ENCODE measurements at regions not wholly inside any gene's neighbourhood (a gene's known extent, or its start where the extent isn't known, plus 50 kb on each side); places are given as distances from the start of the nearest gene placed in this dataset.

DNA sequence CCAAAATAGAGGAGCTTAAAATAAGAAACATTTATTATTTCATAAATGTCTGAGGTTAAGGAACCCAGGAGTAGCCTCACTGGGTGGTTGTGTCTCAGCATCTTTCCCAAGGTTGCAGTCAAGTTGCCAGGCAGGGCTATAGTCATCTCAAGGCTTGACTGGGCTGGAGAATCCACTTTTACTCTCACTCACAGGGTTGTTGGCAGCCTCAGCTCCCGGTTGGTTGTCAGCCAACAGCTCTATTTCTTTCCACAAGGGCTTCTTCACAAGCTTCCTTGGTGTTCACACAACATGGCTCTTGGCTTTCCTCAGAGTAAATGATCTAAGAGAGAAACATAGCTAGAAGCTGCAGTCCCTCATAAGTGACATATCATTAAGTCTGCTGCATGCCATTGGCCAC is 55.6 kb upstream of the TEX51 start:
- no peak overlapping the region for H3K27ac ChIP-seq
- TF ChIP-seq, protein P1, sequence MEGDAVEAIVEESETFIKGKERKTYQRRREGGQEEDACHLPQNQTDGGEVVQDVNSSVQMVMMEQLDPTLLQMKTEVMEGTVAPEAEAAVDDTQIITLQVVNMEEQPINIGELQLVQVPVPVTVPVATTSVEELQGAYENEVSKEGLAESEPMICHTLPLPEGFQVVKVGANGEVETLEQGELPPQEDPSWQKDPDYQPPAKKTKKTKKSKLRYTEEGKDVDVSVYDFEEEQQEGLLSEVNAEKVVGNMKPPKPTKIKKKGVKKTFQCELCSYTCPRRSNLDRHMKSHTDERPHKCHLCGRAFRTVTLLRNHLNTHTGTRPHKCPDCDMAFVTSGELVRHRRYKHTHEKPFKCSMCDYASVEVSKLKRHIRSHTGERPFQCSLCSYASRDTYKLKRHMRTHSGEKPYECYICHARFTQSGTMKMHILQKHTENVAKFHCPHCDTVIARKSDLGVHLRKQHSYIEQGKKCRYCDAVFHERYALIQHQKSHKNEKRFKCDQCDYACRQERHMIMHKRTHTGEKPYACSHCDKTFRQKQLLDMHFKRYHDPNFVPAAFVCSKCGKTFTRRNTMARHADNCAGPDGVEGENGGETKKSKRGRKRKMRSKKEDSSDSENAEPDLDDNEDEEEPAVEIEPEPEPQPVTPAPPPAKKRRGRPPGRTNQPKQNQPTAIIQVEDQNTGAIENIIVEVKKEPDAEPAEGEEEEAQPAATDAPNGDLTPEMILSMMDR (conservative IDR thresholded peaks at IDR 0.05), result no peak

- H3K27ac ChIP-seq, result no peak overlapping the region
- TF ChIP-seq, protein P1 (conservative IDR thresholded peaks at IDR 0.05), result no peak
Observed at GRCh38 chr2:126846241-126846640, 52.4 kb upstream of the TEX51 start.

All from VCaP (cell line).